GM23338 (cell line): ENCODE measurements at regions not wholly inside any gene's neighbourhood (a gene's known extent, or its start where the extent isn't known, plus 50 kb on each side); places are given as distances from the start of the nearest gene placed in this dataset.

Experiments used
- EZH2 ChIP-seq: fragments of 200-600 bp; sonication (generic); IDR thresholded peaks from one replicate; pipeline ENCODE4 v1.8.0; 2017; ENCODE audit warnings: antibody characterized with exemption, mild to moderate bottlenecking, low read depth; ENCODE audit not compliant: unreplicated experiment
- JUNB ChIP-seq: IDR thresholded peaks from one replicate; pipeline ENCODE4 v1.6.1; 2016; ENCODE audit warnings: antibody characterized with exemption; ENCODE audit not compliant: unreplicated experiment
- NANOG ChIP-seq: IDR thresholded peaks from 2 replicates; pipeline ENCODE4 v1.6.1; 2016; ENCODE audit warnings: antibody characterized with exemption, borderline replicate concordance
- POLR2AphosphoS5 ChIP-seq: IDR thresholded peaks from 2 replicates; pipeline ENCODE4 v1.6.1; 2016; ENCODE audit warnings: antibody characterized with exemption, low read depth
- TF ChIP-seq, protein P1 (sequence below): IDR thresholded peaks from one replicate; pipeline ENCODE4 v1.6.1; 2018; ENCODE audit warnings: antibody characterized with exemption; ENCODE audit not compliant: unreplicated experiment
- TF ChIP-seq, protein P2 (sequence below), 2 experiments: fragments of 200-600 bp in 1 of 2; sonication (generic) in 1 of 2; conservative IDR thresholded peaks; 2 replicates each; pipeline versions ENCODE4 v1.5.1 to v1.6.1; 2016 to 2017; ENCODE audit warnings: antibody characterized with exemption in 2 of 2, low read depth in 2 of 2, mild to moderate bottlenecking in 2 of 2, moderate library complexity in 1 of 2

DNA sequence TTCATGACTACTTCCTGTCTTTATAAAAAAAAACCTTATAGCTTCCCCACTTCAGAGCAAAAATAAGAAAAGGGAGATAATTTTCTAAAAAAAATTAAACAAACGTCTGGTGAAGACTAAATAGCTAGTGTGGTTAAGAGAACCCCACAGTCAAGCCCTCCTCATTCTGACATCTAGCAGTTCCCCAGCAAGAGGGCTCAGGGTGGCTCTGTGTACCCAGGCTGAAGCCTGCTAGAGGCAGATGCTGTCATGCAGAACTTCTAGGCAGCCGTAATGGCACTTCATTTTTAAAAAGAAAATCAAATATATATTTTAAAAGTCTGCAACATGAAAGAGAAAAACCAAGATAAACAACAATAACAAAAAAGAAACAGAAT lies 223.1 kb upstream of the KLF14 start:
- no peak for TF ChIP-seq EZH2
- TF ChIP-seq, protein P1, sequence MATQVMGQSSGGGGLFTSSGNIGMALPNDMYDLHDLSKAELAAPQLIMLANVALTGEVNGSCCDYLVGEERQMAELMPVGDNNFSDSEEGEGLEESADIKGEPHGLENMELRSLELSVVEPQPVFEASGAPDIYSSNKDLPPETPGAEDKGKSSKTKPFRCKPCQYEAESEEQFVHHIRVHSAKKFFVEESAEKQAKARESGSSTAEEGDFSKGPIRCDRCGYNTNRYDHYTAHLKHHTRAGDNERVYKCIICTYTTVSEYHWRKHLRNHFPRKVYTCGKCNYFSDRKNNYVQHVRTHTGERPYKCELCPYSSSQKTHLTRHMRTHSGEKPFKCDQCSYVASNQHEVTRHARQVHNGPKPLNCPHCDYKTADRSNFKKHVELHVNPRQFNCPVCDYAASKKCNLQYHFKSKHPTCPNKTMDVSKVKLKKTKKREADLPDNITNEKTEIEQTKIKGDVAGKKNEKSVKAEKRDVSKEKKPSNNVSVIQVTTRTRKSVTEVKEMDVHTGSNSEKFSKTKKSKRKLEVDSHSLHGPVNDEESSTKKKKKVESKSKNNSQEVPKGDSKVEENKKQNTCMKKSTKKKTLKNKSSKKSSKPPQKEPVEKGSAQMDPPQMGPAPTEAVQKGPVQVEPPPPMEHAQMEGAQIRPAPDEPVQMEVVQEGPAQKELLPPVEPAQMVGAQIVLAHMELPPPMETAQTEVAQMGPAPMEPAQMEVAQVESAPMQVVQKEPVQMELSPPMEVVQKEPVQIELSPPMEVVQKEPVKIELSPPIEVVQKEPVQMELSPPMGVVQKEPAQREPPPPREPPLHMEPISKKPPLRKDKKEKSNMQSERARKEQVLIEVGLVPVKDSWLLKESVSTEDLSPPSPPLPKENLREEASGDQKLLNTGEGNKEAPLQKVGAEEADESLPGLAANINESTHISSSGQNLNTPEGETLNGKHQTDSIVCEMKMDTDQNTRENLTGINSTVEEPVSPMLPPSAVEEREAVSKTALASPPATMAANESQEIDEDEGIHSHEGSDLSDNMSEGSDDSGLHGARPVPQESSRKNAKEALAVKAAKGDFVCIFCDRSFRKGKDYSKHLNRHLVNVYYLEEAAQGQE: no peak
- TF ChIP-seq, protein P2, sequence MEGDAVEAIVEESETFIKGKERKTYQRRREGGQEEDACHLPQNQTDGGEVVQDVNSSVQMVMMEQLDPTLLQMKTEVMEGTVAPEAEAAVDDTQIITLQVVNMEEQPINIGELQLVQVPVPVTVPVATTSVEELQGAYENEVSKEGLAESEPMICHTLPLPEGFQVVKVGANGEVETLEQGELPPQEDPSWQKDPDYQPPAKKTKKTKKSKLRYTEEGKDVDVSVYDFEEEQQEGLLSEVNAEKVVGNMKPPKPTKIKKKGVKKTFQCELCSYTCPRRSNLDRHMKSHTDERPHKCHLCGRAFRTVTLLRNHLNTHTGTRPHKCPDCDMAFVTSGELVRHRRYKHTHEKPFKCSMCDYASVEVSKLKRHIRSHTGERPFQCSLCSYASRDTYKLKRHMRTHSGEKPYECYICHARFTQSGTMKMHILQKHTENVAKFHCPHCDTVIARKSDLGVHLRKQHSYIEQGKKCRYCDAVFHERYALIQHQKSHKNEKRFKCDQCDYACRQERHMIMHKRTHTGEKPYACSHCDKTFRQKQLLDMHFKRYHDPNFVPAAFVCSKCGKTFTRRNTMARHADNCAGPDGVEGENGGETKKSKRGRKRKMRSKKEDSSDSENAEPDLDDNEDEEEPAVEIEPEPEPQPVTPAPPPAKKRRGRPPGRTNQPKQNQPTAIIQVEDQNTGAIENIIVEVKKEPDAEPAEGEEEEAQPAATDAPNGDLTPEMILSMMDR (conservative IDR thresholded peaks at IDR 0.05; ENCODE audit: low read depth in 2 of 2): no peak
- TF ChIP-seq NANOG: no peak
- TF ChIP-seq POLR2AphosphoS5: no peak
- no peak for TF ChIP-seq JUNB
